Activated CD4-positive, CD25-positive, alpha-beta regulatory T cell treated with anti-CD3 and anti-CD28 coated beads, Interleukin-2, amount 50 U/mL, for 72 hours (primary cell): ENCODE measurements at regions not wholly inside any gene's neighbourhood (a gene's known extent, or its start where the extent isn't known, plus 50 kb on each side); places are given as distances from the start of the nearest gene placed in this dataset.

Experiments
- DNase-seq: peaks from one replicate; pipeline ENCODE4 v3.0.0; 2021

DNA sequence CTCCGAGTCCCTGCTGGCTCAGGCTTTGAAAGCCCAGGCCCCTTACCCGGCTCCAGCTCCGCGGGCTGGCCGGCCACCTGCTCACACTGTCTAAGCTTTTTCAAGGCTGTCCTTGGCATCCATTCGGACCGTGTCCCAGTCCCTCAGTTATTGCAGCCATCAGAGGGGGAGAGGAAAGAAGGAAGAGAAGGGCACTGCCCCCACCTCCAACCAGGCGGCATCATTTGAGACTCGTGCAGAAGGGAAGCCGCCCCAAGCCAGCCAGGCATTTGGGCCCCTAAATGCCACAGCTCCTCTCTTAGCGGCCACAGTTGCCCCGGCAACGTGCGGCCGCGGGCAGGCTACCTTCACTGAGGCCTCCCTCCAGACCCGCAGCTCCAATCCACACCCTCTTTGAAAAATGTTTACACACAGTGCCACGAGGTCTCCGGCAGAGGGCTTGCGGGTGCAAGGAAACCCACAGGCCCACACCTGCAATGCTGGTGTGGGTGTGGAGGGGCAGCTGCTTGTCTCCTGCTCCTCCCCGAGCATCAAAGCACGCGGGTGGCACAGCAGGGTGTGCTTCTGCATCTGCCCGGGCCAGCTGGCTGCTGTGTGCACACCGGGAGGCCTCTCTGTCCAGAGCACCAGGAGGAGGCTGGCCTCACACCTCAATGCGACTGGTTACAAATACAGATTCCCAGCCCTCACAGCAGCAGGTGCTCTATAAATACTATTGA lies 124.4 kb downstream of the CTTN start:
- DNase-seq = no peak

GRCh38 chr11:70523384-70524095 lies 125.2 kb downstream of the CTTN start:
- DNase-seq = no peak

DNA sequence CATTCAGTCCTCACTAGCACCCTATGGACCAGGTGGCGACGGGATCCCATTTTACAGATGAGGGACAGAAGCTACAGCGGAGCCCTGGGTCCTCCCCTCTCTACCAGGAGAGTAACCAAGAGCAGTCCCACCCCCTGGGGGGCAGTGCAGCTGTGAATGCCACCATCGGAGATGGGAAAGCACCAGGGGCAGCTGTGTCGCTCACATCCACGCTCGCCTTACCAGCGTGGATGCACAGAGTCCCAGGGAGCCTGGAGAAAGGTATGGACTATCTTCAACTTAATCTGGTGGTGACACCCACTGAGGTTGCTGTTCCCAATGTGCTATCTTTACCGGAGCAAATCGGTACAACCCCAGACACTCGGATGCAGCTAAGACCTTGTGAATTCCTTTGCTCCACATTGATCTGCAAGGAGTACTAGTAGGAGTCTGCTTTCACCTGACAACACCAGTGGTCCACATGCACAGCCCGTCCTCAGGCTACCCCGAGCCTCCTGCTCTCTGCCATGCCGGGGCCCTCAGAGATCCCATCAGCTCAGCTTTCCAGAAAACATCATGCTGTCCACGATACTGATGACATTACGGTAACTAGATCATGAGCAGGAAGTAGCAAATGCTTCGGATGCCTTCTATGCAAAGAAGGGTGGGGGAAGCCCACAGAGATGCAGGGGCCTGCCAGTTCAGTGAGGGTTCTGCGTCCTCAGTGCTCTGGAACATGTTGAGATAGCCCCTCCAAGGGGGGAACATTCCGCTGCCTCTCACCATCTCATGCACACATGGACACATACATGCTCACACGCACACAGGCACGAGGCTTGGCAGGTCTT lies 126.0 kb downstream of the CTTN start:
- DNase-seq = no peak

DNA sequence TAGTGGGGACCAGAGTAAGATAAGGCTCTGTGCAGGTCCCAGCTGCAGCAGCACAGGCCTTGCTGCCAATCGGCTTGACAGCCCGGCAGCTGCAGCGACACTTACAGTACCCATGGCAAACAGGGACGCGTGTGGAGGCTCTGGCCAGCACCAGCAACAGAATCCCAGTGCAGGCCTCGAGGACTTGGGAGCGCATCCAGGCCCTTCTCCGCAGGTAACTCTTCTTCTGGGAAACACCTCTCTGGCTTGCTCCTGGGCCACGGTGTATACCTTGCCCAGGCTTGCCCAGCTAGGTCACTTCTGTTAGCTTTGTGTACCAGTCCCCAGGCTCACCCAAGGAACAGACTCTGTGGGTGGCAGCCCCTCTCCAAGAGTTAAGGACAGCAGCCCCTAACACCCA lies 126.7 kb downstream of the CTTN start:
- DNase-seq = no peak

DNA sequence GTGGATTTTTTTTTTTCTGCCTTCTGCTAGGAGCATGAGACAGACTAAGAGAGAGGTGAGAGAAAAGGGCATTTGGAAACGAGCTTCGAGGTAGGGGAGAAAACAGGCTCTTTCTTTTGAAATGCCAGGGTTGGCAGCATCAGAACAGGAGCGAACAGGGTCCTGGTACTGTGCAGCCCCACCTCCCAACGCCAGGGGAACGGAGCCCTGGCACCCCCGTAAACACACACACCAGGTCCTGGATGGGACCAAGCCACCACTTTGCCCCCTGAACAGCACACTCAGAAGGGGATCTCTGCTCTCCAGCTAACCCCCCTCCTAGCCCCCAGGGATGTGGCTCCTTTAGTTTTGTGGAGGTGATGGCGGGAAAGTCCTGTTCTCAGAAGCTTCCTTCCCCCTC lies 127.1 kb downstream of the CTTN start:
- no peak for DNase-seq

DNA sequence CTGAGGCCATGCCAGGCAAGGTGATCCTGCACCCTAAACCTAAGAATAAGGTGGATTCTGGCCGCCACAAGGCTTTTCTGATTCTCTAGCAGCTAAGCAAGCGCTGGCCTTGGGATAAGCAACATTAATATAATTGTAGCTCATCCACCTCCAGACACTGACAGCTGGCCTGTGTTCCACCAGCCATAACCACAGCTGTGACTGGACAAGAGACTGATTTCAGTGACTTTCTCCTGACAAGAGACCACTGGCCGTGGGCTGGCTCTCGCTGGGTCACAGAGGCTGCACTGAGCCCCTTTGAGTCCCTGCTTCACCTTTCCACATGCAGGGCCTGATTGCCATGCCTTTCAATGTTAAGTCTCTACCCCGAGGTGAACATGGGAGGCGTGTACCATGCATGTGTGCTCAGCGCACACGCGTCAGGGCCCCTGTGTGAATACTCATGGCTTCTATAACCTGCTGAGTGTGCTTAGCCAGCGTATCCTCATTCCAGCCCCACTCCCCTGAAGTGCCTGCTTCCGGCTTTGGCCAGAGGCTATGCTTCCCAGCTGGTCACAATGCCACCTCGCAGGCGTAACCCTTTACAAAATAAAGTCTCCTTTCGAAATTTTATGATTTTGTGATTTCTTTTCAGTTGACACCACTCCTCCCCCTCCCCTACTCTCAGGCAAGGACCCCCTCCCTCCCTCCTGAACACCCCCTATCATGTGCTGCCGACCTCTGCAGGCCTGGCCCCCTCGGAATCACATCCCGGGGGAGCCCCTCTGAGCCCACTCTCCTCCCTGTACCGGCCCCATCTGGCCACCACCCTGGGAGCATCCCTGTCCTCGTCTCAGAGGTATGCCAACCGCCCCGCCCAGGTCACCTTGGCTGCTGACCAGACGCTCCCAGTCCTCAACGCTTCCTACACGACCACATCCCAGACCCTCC lies 128.1 kb downstream of the CTTN start:
- DNase-seq = no peak

DNA sequence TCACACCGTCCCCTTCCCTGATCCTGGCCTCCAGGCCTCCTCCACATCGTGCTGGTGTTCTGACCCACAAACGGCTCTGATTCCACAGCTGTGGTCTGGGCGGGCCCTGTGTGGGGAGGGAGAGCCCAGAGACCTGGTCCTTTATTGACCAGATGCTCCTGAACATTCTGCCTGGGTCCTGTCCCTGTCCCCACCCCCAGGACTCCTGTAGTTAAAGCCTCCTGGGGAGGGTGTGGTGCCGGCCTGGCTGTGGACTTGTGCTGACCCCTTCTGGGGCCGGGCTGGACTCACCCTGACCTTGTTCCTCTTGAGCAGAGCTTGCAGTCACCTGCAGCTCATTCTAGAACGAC lies 128.7 kb downstream of the CTTN start:
- DNase-seq = no peak

DNA sequence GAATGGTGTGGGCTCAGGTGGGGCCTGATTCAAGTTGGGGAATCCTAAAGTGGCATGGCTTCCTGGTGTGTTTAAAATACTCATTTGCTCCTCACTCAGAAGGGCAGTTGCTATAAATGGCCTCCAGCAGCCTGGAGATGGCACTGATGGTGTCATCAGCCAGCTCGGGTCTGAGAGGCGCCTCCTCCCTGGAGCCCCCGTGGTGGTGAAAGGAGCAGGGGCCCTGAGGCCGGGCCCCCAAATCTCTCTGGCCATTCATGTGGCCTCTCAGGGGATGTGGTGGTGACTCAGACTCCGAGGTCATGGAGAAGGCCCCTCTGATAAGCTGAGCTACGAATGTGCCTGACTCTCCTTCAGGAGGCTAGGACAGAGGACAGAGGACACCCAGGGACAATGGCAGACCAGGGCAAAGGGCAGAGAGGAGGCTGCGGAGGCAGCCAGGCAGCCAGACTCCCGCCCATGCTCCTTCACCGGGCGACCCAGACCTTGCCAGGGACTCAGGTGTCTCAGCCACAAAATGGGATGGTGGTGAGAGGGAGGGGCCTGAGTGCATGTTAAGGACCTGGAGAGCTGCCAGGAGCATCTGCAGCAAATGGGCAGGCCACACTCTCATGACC lies 129.2 kb downstream of the CTTN start:
- DNase-seq = no peak

- no peak for DNase-seq
Measured at GRCh38 chr11:70528046-70528793, 129.9 kb downstream of the CTTN start.

GRCh38 chr11:70528794-70529580 lies 130.7 kb downstream of the CTTN start:
- DNase-seq = no peak

- no peak for DNase-seq
Measured at GRCh38 chr11:70530010-70530409, 131.7 kb downstream of the CTTN start.

GRCh38 chr11:70530629-70531185 lies 132.4 kb downstream of the CTTN start:
- no peak for DNase-seq

DNA sequence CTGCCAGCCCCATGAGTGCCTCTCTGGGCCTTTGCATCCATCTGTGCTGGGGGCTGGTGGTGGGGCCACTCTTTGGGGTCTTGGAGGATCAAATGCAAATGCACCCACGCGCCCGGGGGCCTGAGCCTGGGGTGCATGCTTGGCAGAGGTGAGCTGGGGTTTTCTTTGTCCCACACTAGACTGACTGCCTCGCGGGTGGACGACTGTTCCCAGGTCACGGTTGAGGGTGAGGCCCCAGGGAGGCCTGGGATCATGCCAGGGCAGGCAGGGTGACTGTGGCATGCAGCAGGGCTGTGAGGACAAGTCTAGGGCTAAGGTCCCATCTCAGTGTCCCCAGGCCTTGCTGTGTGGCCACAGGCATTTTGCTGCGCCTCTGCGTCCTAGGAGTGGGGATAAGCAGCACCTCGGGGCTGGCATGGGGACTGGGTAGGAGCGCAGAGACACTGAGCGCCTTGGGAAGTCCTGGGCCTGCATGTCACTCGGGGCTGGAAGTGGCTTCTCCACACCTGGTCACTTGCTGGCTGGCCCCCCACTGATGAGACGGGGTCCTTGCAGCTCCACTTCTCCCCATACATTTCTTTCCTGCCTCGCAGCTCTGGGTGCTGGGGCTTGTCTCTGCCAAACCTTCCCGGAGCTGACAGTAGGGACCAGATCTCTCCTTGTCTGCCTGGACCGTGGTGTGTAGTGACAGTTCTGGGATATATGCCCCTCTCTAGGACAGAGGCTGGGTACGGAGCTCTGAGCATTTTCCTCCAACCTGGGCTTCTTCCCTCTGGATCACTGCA lies 133.1 kb downstream of the CTTN start:
- no peak for DNase-seq

GRCh38 chr11:70532066-70532440 lies 133.7 kb downstream of the CTTN start:
- DNase-seq = no peak

- DNase-seq = no peak
Measured at GRCh38 chr11:70532731-70533130, 134.4 kb downstream of the CTTN start.

GRCh38 chr11:70535191-70535971 lies 137.1 kb downstream of the CTTN start:
- no peak for DNase-seq

DNA sequence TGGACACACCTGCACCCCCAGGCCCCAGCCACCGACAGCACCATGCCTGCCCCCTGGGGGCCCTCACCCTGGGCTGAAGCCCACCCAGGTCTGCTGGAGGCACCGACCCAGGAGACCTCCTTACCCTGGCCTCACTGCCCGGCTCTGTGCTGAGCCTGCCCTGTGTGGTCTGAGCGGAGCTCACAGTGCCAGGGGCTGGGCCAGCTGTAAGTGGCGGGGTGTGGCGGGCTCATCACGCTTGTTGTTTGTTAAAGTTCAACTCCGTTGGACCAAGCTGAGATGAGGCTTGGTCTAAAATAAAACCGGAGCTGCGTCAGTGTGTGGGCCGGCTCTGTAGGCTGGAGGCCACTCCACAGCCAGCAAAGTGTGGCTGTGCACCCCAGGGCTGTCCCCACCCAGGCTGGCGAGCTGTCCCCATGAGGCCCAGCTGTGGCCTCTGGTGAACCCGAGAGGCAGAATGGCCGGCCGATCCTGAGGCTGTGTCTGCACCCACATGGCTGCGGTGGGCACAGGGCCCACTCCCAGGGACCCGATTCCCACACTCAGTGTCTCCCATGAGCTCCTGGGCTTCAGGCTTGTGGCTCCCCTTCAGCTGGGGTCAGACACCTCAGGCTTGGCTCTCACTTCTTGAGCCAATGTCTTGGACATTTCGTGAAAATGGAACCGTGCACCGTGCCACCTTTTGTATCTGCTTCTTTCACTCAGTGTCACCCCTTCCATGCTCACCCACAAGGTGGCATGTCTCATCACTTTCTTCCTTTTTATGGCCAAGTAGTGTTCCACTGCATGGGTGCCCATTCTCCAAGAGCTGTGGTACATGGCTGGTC lies 137.9 kb downstream of the CTTN start:
- DNase-seq = no peak
